HG03432 (cell line): ENCODE measurements at regions not wholly inside any gene's neighbourhood (a gene's known extent, or its start where the extent isn't known, plus 50 kb on each side); places are given as distances from the start of the nearest gene placed in this dataset.
A peak's percentile ranks its signal among the peaks of the same experiment; 100 is the strongest.

Experiments used
- ATAC-seq: cut with Tn5 transposase; IDR thresholded peaks from one replicate; pipeline ENCODE4 v1.9.1; 2021; ENCODE audit warnings: mild to moderate bottlenecking, moderate library complexity; ENCODE audit not compliant: unreplicated experiment

GRCh38 chr2:51758081-51758480 is 726.1 kb upstream of the NRXN1 start:
- no peak for ATAC-seq

GRCh38 chr2:51734115-51734514 is 702.2 kb upstream of the NRXN1 start:
- no peak for ATAC-seq

GRCh38 chr2:51723691-51724090 is 691.8 kb upstream of the NRXN1 start:
- no peak for ATAC-seq

GRCh38 chr2:51722311-51722710 is 690.4 kb upstream of the NRXN1 start:
- ATAC-seq: no peak

- no peak for ATAC-seq
Measured at GRCh38 chr2:51720826-51721225, 688.9 kb upstream of the NRXN1 start.

- ATAC-seq: no peak
Measured at GRCh38 chr2:51718881-51719280, 686.9 kb upstream of the NRXN1 start.

- no peak for ATAC-seq
Measured at GRCh38 chr2:51717312-51717711, 685.4 kb upstream of the NRXN1 start.

GRCh38 chr2:51711766-51712165 is 679.8 kb upstream of the NRXN1 start:
- ATAC-seq: no peak

GRCh38 chr2:51710222-51710621 is 678.3 kb upstream of the NRXN1 start:
- peak; percentile 96 for ATAC-seq

- ATAC-seq: no peak
Measured at GRCh38 chr2:51707625-51708024, 675.7 kb upstream of the NRXN1 start.

GRCh38 chr2:51706220-51706619 is 674.3 kb upstream of the NRXN1 start:
- no peak for ATAC-seq

- no peak for ATAC-seq
Measured at GRCh38 chr2:51705417-51705816, 673.5 kb upstream of the NRXN1 start.

- ATAC-seq: no peak
Measured at GRCh38 chr2:51698021-51698420, 666.1 kb upstream of the NRXN1 start.

- ATAC-seq: peak; percentile 81
Measured at GRCh38 chr2:51697095-51697494, 665.2 kb upstream of the NRXN1 start.

- ATAC-seq: no peak
Measured at GRCh38 chr2:51695531-51695930, 663.6 kb upstream of the NRXN1 start.

GRCh38 chr2:51693640-51694039 is 661.7 kb upstream of the NRXN1 start:
- no peak for ATAC-seq

GRCh38 chr2:51681854-51682253 is 649.9 kb upstream of the NRXN1 start:
- no peak for ATAC-seq

- ATAC-seq: no peak
Measured at GRCh38 chr2:51673628-51674027, 641.7 kb upstream of the NRXN1 start.

GRCh38 chr2:51667679-51668078 is 635.7 kb upstream of the NRXN1 start:
- no peak for ATAC-seq

GRCh38 chr2:51662187-51662586 is 630.3 kb upstream of the NRXN1 start:
- no peak for ATAC-seq

GRCh38 chr2:51657849-51658248 is 625.9 kb upstream of the NRXN1 start:
- ATAC-seq: no peak

GRCh38 chr2:51650769-51651168 is 618.8 kb upstream of the NRXN1 start:
- peak; percentile 98 for ATAC-seq

GRCh38 chr2:51649366-51649765 is 617.4 kb upstream of the NRXN1 start:
- no peak for ATAC-seq

- ATAC-seq: no peak
Measured at GRCh38 chr2:51638811-51639210, 606.9 kb upstream of the NRXN1 start.
